KBM-7 (cell line): ENCODE measurements at regions not wholly inside any gene's neighbourhood (a gene's known extent, or its start where the extent isn't known, plus 50 kb on each side); places are given as distances from the start of the nearest gene placed in this dataset.
"Not testable (repeated sequence)": the region's sequence is repeated elsewhere in the genome, so short reads cannot be mapped to it uniquely, and the experiment has no call there.

Experiments
- DNase-seq: peaks from one replicate; pipeline ENCODE4 v3.0.0-alpha.2; 2015
- in situ Hi-C: fragments of 300-500 bp; cut with MboI; formaldehyde crosslinking; loops from 2 replicates; pipeline ENCODE4 v1.14.3; 2020; ENCODE audit warnings: low sequenced_read_pairs, low pct_unique_long_range_greater_than_20kb, mixed read lengths

DNA sequence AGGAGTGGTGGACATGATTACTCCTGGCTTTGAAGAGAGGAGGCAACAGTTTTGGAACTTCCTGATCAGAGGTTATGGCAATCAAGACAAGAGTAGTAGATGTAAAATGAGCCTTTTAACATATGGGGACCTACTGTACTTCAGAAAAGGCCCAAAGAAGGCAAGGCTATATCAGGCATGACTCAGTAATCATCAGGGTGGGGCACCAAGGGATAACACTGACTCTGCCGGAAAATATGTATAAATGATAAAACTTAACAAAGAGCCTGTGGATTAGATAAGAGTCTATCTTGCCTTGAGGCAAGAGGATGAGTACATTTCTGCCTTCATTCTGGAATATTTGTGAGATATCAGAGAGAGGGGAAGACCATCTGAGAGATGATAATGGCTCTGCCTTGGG is 1389.9 kb upstream of the MAP3K7 start:
- DNase-seq, result no peak
- in situ Hi-C loops, result no loop called here

DNA sequence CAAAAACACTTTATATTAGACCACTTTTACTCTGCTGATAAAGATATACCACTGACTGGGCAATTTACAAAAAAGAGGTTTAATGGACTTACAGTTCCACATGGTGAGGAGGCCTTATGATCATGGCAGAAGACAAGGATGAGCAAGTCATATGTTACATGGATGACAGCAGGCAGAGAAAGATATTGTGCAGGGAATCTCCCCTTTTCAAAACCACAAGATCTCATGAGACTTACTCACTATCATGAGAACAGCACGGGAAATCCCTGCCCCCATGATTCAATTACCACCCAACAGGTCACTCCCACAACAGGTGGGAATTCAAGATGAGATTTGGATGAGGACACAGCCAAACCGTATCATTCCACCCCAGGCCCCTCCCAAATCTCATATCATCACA is 1383.8 kb upstream of the MAP3K7 start:
- in situ Hi-C loops, result no loop called here

DNA sequence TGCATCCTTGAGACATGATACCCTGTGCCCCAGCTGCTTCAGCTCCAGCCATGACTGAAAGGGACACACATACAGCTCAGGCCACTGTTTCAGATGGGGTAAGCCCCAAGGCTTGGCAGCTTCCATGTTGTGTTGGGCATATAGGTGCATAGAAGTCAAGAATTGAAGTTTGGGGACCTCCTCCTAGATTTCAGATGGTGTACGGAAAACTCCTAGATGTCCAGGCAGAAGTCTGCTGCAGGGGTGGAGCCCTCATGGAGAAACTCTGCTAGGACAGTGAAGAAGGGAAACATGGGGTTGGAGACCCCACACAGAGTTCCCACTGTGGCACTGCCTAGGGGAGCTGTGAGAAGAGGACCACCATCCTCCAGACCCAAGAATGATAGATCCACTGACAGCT is 1379.0 kb upstream of the MAP3K7 start:
- in situ Hi-C loops, result no loop called here
- no peak for DNase-seq

More for the DNA sequence above, 1383.8 kb upstream of the MAP3K7 start:
- DNase-seq, result no peak

DNA sequence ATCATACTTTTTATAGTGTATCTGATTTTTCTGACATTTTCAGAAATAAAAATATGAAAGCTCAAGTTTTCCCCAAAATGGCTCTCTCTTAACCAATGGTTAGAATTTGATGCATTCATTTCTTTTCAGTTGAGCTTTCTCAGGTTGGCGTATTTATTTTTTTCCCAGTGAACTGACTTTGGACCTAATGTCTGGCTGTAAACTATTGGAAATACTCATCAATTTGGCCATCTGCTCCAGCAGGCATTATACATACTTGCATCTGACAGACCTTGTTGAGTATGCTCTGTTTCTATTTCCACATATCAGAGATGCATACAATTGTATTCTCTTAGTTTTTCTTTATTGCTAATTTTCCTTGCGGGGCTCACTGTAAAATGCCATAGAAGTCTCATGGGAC is 1374.8 kb upstream of the MAP3K7 start:
- in situ Hi-C loops, result no loop called here
- DNase-seq, result no peak

DNA sequence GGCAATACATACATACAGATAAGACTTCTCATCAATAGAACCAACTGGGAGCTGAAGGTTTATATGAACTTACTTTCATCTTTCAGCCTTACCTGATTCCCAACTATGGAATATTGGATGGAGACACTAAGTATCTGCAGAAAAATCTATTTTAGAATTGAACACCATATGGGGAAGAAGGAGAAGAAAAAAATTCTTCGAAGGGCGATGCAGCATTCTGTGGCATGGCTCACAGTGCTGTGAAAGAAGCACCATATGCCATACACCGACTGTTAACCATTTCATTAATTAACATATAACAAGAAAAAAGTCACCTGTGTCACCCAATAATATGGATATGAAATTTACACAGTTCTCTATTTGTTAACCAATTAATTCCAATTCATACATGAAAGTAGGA is 1374.4 kb upstream of the MAP3K7 start:
- no peak for DNase-seq
- in situ Hi-C loops, result no loop called here

DNA sequence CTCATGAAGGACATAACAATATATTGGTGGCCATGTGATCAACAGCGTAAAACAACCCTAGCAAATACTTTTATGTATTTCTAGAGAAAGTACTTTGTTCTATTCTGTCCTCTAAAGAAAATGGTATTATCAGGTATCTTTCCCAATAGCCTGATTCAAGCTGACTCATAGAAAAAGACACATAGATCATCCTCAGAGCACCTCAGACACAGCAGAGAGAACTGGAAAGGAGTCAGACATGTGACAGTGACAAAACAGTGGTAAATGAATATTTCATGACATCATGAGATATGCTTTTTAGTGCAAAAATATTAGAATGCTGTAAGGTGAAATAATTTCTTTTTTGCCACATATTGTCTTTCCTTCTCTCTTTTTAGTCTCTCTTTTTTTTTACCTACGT is 1355.0 kb upstream of the MAP3K7 start:
- no peak for DNase-seq
- in situ Hi-C loops, result no loop called here

DNA sequence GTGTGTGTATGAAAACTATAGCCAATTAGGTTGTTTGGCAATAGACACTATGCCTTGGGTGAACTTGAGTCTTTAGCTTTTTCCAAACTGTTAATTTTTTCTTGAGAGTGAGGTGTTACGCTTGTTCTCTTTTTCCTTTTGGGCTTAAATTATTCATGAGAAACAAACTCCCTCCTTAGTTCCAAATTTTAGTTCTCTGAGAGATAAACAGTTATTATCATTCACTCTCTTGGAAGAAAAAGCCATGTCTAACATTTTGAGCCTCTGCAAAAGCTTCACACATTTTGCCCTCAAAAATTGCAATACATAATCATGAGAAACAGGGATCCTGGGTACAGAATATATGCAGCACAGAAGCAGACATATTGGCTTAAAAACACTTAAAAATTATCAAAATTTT is 1353.9 kb upstream of the MAP3K7 start:
- DNase-seq, result no peak
- in situ Hi-C loops, result no loop called here

DNA sequence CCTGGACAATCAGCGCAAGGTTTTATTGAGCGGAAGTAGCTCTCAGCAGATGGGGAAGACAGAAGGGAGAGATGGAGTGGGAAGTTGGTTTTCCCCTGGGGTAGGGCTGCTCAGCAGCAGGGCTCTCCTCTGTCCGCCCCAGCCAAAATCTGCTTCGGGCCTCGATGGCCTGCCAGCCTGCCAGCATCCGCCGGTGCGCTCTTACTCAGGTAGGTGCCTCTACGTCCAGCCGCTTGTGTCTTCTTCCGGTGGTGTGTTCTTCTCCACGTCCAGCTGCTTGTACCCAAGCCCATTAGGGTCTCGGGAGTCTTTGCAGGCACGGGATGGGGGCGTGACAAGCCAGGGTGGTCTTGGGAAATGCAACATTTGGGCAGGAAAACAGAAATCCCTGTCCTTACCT is 1340.0 kb upstream of the MAP3K7 start:
- in situ Hi-C loops, result no loop called here

DNA sequence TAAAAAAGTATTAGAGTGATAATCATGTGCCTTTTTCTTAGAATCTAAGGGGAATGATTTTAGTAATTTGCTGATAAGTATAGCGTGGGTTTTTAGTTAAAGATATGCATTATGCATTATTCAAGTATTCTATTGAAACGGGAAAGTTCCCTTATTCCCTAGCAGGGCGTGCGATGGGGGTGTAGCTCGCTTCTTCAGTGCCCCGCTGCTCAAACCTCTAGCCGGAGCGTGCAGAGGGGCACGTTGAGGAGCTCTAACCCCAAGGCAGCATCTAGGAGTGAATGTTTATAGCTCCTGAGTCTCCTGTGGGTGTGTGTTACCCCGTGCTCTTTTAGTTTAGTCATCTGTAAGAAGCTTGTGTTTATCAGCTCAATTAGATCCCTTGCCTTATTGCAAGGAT is 1339.5 kb upstream of the MAP3K7 start:
- DNase-seq, result no peak
- in situ Hi-C loops, result no loop called here

More for the DNA sequence above, 1340.0 kb upstream of the MAP3K7 start:
- DNase-seq, result no peak

DNA sequence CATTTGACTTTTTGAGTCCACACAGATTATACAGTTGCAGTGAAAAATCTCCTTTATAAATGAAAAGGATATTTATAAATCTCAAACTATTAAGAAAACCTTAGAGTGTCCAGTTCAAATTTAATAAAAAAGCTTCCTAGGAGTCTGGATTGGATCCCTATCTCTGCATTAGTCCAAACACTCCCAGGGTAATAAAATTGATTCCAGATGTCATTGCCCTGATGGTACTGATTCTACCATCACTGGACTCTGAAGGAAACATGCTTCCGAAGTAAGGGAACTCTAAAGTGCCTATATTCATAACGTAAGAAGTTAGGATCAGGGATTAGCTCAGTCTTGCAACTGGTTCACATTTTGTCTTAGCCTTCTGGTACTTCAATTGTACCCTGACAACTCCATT is 1325.1 kb upstream of the MAP3K7 start:
- DNase-seq, result no peak
- in situ Hi-C loops, result no loop called here

DNA sequence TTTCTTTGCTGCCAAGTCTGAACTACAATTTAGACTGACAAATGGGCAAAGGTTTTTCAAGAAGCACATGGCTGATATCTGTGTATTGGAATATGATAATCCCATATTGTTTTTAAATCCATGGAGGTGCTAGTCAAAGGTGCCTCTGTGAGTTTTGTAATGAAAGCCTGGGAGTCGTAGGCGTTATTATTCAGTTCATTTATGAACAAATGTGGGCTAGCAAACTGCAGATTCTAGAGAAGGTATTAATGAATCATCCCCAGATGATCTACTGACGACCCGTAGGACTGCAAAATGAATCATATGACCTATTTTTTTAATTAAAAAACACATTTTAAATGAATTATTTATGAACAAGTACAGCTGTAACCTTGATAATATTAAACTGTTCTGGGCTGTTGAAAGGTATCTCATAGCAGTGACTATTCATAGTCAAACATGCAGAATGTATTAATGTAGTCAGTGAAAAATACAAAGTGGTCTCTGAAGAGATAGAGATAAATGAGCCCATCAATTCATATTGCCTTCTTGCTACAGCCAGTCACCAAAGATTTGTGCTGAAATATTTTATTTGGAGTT is 1317.8 kb upstream of the MAP3K7 start:
- DNase-seq, result no peak
- in situ Hi-C loops, result no loop called here

DNA sequence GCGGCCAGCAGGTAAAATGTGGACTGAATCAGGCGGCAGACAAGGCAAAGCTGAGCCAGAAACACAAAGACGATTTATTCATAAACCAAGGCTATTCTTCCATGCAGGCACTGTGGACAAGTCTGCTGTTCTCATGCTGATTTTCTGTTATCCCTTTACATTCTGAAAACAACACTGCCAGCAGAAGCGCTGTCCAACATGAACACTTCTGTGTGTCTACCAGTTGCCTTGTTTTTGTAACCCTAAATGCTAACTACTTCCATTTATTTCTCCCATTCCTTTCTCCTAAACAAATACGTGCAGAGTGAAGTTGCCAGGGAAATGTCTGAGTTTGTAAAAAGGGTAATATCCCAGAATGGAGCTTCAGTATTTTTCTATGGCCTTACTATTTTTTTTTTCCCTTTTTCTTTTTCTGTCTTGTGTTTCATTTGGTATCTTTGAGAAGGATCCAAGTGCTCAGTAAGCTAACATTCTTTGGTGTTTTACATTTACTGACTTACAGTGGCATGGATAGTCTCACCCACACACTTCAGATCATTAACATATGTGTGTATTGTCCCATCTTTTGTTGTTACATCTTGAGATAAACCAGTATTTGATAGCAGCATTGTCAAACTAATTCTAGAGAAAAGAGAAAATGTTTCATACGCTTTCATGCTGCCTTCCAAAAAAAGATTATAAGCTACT is 1308.9 kb upstream of the MAP3K7 start:
- DNase-seq, result no peak
- in situ Hi-C loops, result no loop called here

DNA sequence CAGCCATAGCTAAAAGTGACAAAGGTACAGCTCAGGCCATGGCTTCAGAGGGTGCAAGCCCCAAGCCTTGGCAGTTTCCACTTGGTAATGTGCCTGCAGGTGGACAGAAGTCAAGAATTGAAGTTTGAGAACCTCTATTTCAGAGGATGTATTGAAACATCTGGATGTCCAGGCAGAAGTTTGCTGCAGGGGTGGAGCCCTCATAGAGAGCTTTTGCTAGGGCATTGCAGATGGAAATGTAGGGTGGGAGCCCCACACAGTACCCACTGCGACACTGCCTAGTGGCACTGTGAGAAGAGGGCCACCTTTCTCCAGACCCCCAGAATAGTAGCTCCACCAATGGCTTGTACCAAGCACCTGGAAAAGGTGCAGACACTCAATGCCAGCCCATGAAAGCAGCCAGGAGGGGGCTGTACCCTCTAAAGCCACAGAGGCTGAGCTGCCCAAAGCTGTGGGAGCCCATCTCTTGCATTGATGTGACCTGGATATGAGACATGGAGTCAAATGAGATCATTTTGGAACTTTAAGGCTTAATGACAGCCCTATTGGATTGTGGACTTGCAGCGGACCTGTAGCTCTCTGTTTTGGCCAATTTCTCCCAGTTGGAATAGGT is 1299.4 kb upstream of the MAP3K7 start:
- in situ Hi-C loops, result no loop called here

DNA sequence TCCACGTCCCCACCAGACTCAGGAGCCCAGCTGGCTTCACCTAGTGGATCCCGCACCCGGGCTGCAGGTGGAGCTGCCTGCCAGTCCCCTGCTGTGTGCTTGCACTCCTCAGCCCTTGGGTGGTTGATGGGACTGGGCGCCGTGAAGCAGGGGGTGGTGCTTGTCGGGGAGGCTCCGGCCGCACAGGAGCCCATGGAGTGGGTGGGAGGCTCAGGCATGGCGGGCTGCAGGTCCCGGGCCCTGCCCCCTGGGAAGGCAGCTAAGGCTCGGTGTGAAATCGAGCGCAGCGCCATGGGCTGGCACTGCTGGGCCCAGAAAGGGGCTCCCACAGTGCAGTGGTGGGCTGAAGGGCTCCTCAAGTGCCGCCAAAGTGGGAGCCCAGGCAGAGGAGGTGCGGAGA is 1294.9 kb upstream of the MAP3K7 start:
- DNase-seq, in situ Hi-C loops: not testable (repeated sequence)

More for the DNA sequence above, 1299.4 kb upstream of the MAP3K7 start:
- no peak for DNase-seq

DNA sequence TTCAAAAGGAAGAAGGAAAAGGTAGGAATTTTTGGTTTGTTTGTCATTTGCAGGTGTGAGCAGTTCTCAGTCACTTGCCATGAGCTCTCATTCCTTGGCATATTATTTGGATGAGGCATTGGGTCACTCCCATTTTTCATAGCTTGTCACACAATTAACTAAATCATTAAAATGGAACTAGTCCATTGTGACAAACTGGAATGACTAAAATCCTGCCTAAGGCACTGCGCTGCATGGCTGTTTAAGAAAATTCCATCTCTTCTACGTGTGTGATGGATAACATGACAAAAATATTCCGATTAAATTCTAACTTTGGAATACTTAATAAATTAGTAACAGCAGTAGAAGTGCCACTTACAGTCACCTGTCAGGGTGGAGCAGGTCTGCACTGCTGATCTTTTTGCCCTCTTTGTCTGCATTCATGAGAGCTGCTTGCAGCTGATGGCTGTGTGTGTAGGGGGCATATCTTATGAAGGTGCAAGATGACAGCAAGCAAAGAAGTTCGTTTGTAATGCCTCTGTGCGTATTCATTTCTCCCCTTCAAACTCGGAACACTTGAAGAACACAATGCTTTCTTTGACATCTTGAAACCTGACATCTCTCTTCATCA is 1292.6 kb upstream of the MAP3K7 start:
- DNase-seq, result no peak
- in situ Hi-C loops, result no loop called here

DNA sequence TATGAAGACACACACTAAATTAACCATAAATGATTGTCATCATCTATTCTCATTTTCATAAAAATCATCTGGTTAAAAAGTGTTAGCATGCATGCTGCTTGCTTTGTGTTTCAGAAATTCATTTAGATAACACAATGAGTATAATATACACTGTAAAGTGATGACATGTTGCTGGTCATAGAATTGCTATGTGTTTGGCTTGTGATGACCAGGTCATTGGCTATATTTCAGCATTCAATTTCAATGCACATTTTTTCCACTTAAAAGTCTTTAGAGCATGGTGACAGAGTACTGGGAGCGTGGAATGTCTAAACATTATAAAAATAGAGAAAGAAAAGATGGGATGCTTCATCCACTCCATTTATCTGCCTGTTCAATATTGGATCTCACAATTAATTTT is 1291.1 kb upstream of the MAP3K7 start:
- in situ Hi-C loops, result no loop called here
- no peak for DNase-seq

DNA sequence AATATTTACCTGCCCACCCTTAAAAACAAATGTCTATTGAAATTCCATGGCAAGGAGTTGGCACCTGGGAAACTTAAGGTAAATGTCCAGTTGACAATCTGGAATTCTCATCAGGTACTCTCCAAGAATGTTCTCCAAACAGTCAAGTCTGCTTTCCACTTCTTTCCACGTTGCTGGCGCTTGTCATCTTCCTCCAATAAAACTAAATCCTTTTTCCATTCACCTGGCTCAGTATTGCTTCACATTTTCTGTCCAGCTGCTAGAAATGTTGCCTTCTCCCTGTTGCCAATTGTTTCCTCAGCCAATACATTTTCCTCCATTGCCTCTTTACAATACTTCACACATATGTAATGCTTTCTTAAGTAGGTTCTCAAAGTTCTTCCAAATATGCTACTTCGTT is 1288.1 kb upstream of the MAP3K7 start:
- in situ Hi-C loops, result no loop called here
- DNase-seq, result no peak

DNA sequence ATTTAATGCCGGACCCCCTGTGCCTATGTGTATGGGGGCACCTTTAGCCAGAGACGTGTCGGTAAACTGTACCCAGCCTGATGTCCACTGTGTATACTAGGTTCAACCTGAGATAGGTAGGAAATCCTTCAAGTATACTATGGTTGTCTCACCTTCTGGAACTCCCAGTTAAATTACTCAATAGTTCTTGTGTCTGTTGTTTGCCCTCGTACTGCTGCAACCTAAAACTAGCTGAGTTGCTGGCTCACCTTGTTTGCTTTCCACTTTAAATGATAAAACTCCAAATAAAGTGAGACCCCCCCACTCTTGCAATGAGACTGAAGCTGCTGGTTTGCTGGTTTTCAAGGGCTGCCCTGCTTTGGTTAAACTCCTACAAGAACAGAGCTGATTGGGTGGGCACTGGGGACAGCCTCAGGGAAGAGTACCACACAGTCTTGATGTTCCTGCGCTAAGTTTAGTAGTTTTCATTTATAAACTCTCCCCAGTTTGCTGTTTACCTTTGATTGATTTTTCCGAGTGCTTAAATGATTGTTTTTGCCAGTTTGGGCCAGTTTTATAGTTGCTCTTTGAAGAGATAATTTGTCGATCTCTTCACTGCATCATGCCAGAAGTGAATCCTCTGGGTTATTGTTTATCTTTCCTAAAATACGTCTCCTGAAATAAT is 1281.8 kb upstream of the MAP3K7 start:
- in situ Hi-C loops, result no loop called here
- DNase-seq, result no peak

DNA sequence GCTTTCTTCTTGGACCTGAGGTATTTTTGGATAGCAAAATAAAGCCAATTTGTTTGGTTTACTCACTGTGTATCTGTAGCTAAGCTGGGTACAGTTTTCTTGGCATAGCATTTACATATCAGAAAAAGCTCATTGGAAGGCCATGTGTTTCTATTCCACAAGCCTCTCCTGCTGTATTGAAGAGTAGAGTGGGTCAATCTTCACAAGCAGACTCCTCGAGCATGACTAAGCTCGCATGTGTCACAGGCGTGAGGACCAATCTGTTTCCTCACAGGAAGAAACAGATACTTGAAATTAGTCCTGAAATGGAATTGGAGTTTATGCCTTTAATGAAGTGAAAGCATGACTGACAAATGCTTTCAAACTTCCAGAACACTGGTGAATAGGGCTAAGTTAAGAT is 1279.0 kb upstream of the MAP3K7 start:
- in situ Hi-C loops, result no loop called here
- no peak for DNase-seq

DNA sequence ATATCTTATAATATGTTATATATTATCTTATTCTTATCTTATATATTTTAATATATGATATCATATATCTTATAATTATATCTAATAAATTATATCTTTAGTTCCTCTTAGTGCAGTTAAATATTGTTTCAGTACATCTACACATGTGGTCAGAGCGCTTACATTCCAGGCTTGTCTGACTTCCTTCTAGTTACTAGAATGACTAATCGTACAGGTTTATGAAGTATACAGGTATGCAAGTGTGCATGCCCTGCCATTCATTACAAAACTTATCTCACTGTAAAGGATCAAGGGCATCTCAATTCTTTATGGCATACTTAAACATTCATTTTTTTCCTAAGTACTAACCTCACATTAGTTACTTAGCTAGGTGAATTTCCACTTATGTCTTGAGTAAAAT is 1278.0 kb upstream of the MAP3K7 start:
- no peak for DNase-seq
- in situ Hi-C loops, result no loop called here
